ENCODE measurements at regions not wholly inside any gene's neighbourhood (a gene's known extent, or its start where the extent isn't known, plus 50 kb on each side); places are given as distances from the start of the nearest gene placed in this dataset.

GRCh38 chr1:182245040-182245439, 146.6 kb downstream of the GLUL start:
- TF ChIP-seq OVOL3 (tag by site-specific recombination; IDR thresholded peaks at IDR 0.05) (no peak), ZSCAN18 (tag by site-specific recombination; IDR thresholded peaks at IDR 0.05) (no peak), ZNF76 (tag by site-specific recombination; IDR thresholded peaks at IDR 0.05; ENCODE audit: borderline replicate concordance, low read depth) (no peak), ZNF280D (tag by site-specific recombination; IDR thresholded peaks at IDR 0.05) (no peak), GLI4 (tag by site-specific recombination; IDR thresholded peaks at IDR 0.05) (no peak), ZBTB21 (tag by site-specific recombination; IDR thresholded peaks at IDR 0.05) (no peak), ZNF596 (tag by site-specific recombination; IDR thresholded peaks at IDR 0.05) (no peak), ZFHX2 (tag by site-specific recombination; conservative IDR thresholded peaks at IDR 0.05) (no peak)
- Histone ChIP-seq H3K4me1 (ENCODE audit: control insufficient read depth, insufficient read depth, low read length) (no peaks in the 10 kb centered on the region), H3K36me3 (ENCODE audit: control insufficient read depth in 2 of 2, insufficient read depth in 1 of 2, low read length in 2 of 2) (no peaks in the 10 kb centered on the region), H3K27ac (ENCODE audit: extremely low read depth, low read depth, low read length) (no peak overlapping the region), H3K9me3 (ENCODE audit: control insufficient read depth, insufficient read depth, low read depth, low read length) (no peaks in the 10 kb centered on the region), H3K4me3 (ENCODE audit: low read depth, low read length) (no peak overlapping the region)
- CTCF ChIA-PET, result no interaction called here
- POLR2A ChIA-PET, result no interaction called here

- no peaks in the 10 kb centered on the region for H3K36me3 ChIP-seq (ENCODE audit: control insufficient read depth in 2 of 2, insufficient read depth in 1 of 2, low read length in 2 of 2)
- TF ChIP-seq ZFP37 (tag by site-specific recombination; IDR thresholded peaks at IDR 0.05), result no peak
- no peak for TF ChIP-seq TRIM28 (IDR thresholded peaks at IDR 0.05; ENCODE audit: borderline replicate concordance, low read length)
- no peak for TF ChIP-seq ZNF302 (tag by site-specific recombination; IDR thresholded peaks at IDR 0.05; ENCODE audit: low read depth)
- TF ChIP-seq ZNF140 (tag by site-specific recombination; IDR thresholded peaks at IDR 0.05), result no peak
- no peak for TF ChIP-seq KLF16 (tag by site-specific recombination; IDR thresholded peaks at IDR 0.05)
- TF ChIP-seq ZNF223 (tag by site-specific recombination; IDR thresholded peaks at IDR 0.05), result no peak
- no peak for TF ChIP-seq ZNF626 (tag by site-specific recombination; IDR thresholded peaks at IDR 0.05)
- TF ChIP-seq REPIN1 (tag by site-specific recombination; IDR thresholded peaks at IDR 0.05; ENCODE audit: low read depth), result no peak
- no peak for TF ChIP-seq ZXDB (tag by site-specific recombination; IDR thresholded peaks at IDR 0.05)
- TF ChIP-seq ZNF768 (tag by site-specific recombination; IDR thresholded peaks at IDR 0.05), result no peak
- TF ChIP-seq ZNF529 (tag by site-specific recombination; IDR thresholded peaks at IDR 0.05; ENCODE audit: insufficient replicate concordance), result no peak
- no peak for TF ChIP-seq ZNF585B (tag by site-specific recombination; IDR thresholded peaks at IDR 0.05)
- no peak for TF ChIP-seq ZNF624 (tag by site-specific recombination; IDR thresholded peaks at IDR 0.05)
- TF ChIP-seq SCRT2 (tag by site-specific recombination; IDR thresholded peaks at IDR 0.05), result no peak
- TF ChIP-seq WT1 (tag by site-specific recombination; IDR thresholded peaks at IDR 0.05), result no peak
- TF ChIP-seq ZNF394 (tag by site-specific recombination; IDR thresholded peaks at IDR 0.05; ENCODE audit: borderline replicate concordance), result no peak
- TF ChIP-seq ZBTB44 (tag by site-specific recombination; IDR thresholded peaks at IDR 0.05), result no peak
- no peak for TF ChIP-seq AEBP2 (tag by site-specific recombination; IDR thresholded peaks at IDR 0.05; ENCODE audit: borderline replicate concordance)
- no peak for TF ChIP-seq OSR2 (tag by site-specific recombination; IDR thresholded peaks at IDR 0.05)
- H3K27ac ChIP-seq (ENCODE audit: extremely low read depth, low read depth, low read length), result no peak overlapping the region
- H3K9me3 ChIP-seq (ENCODE audit: control insufficient read depth, insufficient read depth, low read depth, low read length), result no peaks in the 10 kb centered on the region
- no peak overlapping the region for H3K4me3 ChIP-seq (ENCODE audit: low read depth, low read length)
- ChIA-PET CTCF (interaction anchor here (0.6 kb wide), 1 partner anchor 119 kb away, joined by 4 read pairs; no protein-coding TSS in a partner anchor), POLR2A (no interaction called here)
- H3K4me1 ChIP-seq (ENCODE audit: control insufficient read depth, insufficient read depth, low read length), result no peaks in the 10 kb centered on the region
Measured at GRCh38 chr1:182244451-182244850, 147.1 kb downstream of the GLUL start.

All from HEK293 (cell line).